SKM-1 treated with dmso at 0.1 percent for 144 hours (cell line): ENCODE measurements at regions not wholly inside any gene's neighbourhood (a gene's known extent, or its start where the extent isn't known, plus 50 kb on each side); places are given as distances from the start of the nearest gene placed in this dataset.

Source experiments
- DNase-seq: peaks from one replicate; lab custom pipeline; 2025; ENCODE audit not compliant: unreplicated experiment; lab: John Stamatoyannopoulos, UW

GRCh38 chr2:234308813-234309195, 188.1 kb downstream of the ARL4C start:
- DNase-seq = peak; percentile 6

- DNase-seq = no peak
These were observed 188.6 kb downstream of the ARL4C start for GRCh38 chr2:234308073-234308812.

GRCh38 chr2:234307322-234307961, 189.4 kb downstream of the ARL4C start:
- DNase-seq = no peak

GRCh38 chr2:234306426-234307173, 190.3 kb downstream of the ARL4C start:
- no peak for DNase-seq

GRCh38 chr2:234305846-234306245, 191.0 kb downstream of the ARL4C start:
- DNase-seq = no peak

GRCh38 chr2:234304950-234305349, 191.9 kb downstream of the ARL4C start:
- DNase-seq = no peak

GRCh38 chr2:234302664-234302991, 194.3 kb downstream of the ARL4C start:
- DNase-seq = no peak

GRCh38 chr2:234300932-234301823, 195.7 kb downstream of the ARL4C start:
- no peak for DNase-seq

GRCh38 chr2:234300391-234300925, 196.4 kb downstream of the ARL4C start:
- DNase-seq = no peak

GRCh38 chr2:234298918-234299317, 198.0 kb downstream of the ARL4C start:
- DNase-seq = no peak

- DNase-seq = no peak
These were observed 199.9 kb downstream of the ARL4C start for GRCh38 chr2:234296991-234297390.

- no peak for DNase-seq
These were observed 202.9 kb downstream of the ARL4C start for GRCh38 chr2:234293973-234294372.

- peak; percentile 32 for DNase-seq
These were observed 204.0 kb downstream of the ARL4C start for GRCh38 chr2:234292962-234293243.

GRCh38 chr2:234292205-234292961, 204.5 kb downstream of the ARL4C start:
- peak; percentile 59 for DNase-seq

- peak; percentile 24 for DNase-seq
These were observed 205.1 kb downstream of the ARL4C start for GRCh38 chr2:234291765-234292204.

GRCh38 chr2:234290671-234291070, 206.2 kb downstream of the ARL4C start:
- no peak for DNase-seq

GRCh38 chr2:234289834-234290590, 206.9 kb downstream of the ARL4C start:
- no peak for DNase-seq

GRCh38 chr2:234288974-234289455, 207.9 kb downstream of the ARL4C start:
- DNase-seq = peak; percentile 10

- no peak for DNase-seq
These were observed 209.2 kb downstream of the ARL4C start for GRCh38 chr2:234287650-234288049.
